IMR-90 (cell line): ENCODE measurements at regions not wholly inside any gene's neighbourhood (a gene's known extent, or its start where the extent isn't known, plus 50 kb on each side); places are given as distances from the start of the nearest gene placed in this dataset.
A peak's percentile ranks its signal among the peaks of the same experiment; 100 is the strongest.

Experiments used
- BHLHE40 ChIP-seq: fragments of 150-350 bp; IDR thresholded peaks from 2 replicates; pipeline ENCODE4 v1.6.1; 2016; ENCODE audit warnings: mild to moderate bottlenecking, low read depth, low read length
- CEBPB ChIP-seq: IDR thresholded peaks from 2 replicates; pipeline ENCODE4 v1.6.1; 2012; ENCODE audit warnings: low read depth, low read length, improper control_type of control experiment
- CHD1 ChIP-seq: IDR thresholded peaks from 2 replicates; pipeline ENCODE4 v1.6.1; 2012; ENCODE audit warnings: low read depth, low read length, improper control_type of control experiment
- FOS ChIP-seq: fragments of 150-350 bp; IDR thresholded peaks from 2 replicates; pipeline ENCODE4 v1.6.1; 2016; ENCODE audit warnings: low read depth, low read length
- MAFK ChIP-seq: IDR thresholded peaks from 2 replicates; pipeline ENCODE4 v1.6.1; 2012; ENCODE audit warnings: low read depth, low read length, improper control_type of control experiment
- MAZ ChIP-seq: IDR thresholded peaks from 2 replicates; pipeline ENCODE4 v1.6.1; 2012; ENCODE audit warnings: low read depth, mild to moderate bottlenecking, low read length, improper control_type of control experiment, moderate library complexity, borderline replicate concordance
- MXI1 ChIP-seq: IDR thresholded peaks from 2 replicates; pipeline ENCODE4 v1.6.1; 2012; ENCODE audit warnings: low read depth, mild to moderate bottlenecking, low read length, moderate library complexity, borderline replicate concordance
- POLR2A ChIP-seq: IDR thresholded peaks from 2 replicates; pipeline ENCODE4 v1.6.1; 2012; ENCODE audit warnings: mild to moderate bottlenecking, low read depth, low read length
- RAD21 ChIP-seq: IDR thresholded peaks from 2 replicates; pipeline ENCODE4 v1.6.1; 2012; ENCODE audit warnings: low read length, improper control_type of control experiment
- RCOR1 ChIP-seq: IDR thresholded peaks from 2 replicates; pipeline ENCODE4 v1.6.1; 2012; ENCODE audit warnings: mild to moderate bottlenecking, low read length, improper control_type of control experiment; ENCODE audit not compliant: insufficient replicate concordance
- SMC3 ChIP-seq: fragments of 150-350 bp; IDR thresholded peaks from 2 replicates; pipeline ENCODE4 v1.6.1; 2016; ENCODE audit warnings: low read depth, mild to moderate bottlenecking, antibody characterized with exemption, low read length, moderate library complexity
- TF ChIP-seq, protein P1 (sequence below): conservative IDR thresholded peaks from 2 replicates; pipeline ENCODE4 v1.5.1; 2012; ENCODE audit warnings: mild to moderate bottlenecking, low read depth, low read length, improper control_type of control experiment
- TF ChIP-seq, protein P2 (sequence below): fragments of 150-350 bp; IDR thresholded peaks from 2 replicates; pipeline ENCODE4 v1.6.1; 2016; ENCODE audit warnings: low read depth, mild to moderate bottlenecking, low read length, moderate library complexity, borderline replicate concordance
- TF ChIP-seq, protein P3 (sequence below): fragments of 150-350 bp; IDR thresholded peaks from 2 replicates; pipeline ENCODE4 v1.6.1; 2017; ENCODE audit warnings: mild to moderate bottlenecking, antibody characterized with exemption, low read length, low read depth

DNA sequence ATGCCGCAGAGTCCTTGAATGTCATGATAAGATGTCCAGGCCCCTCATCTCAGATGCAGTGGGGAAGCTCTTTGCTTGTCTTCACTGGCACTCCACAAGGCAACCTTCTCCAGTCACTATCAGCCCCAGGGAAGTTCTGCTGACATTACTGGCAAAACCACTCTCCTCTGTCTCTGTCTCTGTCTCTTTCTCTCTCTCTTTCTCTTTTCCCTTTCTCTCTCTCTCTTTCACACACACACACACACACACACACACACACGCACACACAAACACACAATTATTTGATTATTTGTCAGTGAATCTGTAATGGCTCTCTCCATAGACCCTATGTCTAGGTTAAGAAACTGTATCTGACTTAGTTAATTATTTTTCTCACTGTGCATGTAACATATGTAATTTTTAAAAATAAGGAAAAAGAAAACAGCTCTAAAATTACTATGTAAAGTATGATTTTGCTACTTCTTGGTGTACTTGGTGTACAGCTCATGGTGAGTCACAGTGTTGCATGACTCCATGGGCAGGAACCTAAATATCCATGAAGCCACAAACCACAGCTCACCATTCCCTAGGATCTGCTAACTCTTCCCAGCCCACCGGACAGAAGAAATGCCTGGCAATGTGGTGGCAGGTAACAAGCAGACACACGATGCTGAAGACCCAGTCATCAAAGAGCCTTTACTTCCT, 594.9 kb upstream of the ID2 start:
- TF ChIP-seq, protein P1, sequence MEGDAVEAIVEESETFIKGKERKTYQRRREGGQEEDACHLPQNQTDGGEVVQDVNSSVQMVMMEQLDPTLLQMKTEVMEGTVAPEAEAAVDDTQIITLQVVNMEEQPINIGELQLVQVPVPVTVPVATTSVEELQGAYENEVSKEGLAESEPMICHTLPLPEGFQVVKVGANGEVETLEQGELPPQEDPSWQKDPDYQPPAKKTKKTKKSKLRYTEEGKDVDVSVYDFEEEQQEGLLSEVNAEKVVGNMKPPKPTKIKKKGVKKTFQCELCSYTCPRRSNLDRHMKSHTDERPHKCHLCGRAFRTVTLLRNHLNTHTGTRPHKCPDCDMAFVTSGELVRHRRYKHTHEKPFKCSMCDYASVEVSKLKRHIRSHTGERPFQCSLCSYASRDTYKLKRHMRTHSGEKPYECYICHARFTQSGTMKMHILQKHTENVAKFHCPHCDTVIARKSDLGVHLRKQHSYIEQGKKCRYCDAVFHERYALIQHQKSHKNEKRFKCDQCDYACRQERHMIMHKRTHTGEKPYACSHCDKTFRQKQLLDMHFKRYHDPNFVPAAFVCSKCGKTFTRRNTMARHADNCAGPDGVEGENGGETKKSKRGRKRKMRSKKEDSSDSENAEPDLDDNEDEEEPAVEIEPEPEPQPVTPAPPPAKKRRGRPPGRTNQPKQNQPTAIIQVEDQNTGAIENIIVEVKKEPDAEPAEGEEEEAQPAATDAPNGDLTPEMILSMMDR = no peak
- no peak for TF ChIP-seq CHD1
- TF ChIP-seq POLR2A = no peak
- no peak for TF ChIP-seq MAFK
- TF ChIP-seq, protein P2, sequence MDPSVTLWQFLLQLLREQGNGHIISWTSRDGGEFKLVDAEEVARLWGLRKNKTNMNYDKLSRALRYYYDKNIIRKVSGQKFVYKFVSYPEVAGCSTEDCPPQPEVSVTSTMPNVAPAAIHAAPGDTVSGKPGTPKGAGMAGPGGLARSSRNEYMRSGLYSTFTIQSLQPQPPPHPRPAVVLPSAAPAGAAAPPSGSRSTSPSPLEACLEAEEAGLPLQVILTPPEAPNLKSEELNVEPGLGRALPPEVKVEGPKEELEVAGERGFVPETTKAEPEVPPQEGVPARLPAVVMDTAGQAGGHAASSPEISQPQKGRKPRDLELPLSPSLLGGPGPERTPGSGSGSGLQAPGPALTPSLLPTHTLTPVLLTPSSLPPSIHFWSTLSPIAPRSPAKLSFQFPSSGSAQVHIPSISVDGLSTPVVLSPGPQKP = no peak
- TF ChIP-seq, protein P3, sequence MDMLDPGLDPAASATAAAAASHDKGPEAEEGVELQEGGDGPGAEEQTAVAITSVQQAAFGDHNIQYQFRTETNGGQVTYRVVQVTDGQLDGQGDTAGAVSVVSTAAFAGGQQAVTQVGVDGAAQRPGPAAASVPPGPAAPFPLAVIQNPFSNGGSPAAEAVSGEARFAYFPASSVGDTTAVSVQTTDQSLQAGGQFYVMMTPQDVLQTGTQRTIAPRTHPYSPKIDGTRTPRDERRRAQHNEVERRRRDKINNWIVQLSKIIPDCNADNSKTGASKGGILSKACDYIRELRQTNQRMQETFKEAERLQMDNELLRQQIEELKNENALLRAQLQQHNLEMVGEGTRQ = no peak
- no peak for TF ChIP-seq MAZ
- no peak for TF ChIP-seq RAD21
- TF ChIP-seq MXI1 = no peak
- peak; percentile 90 for TF ChIP-seq CEBPB
- peak; percentile 98 for TF ChIP-seq FOS
- peak; percentile 36; the same call in 1 of the 2 replicates for TF ChIP-seq BHLHE40
- TF ChIP-seq RCOR1 = no peak
- TF ChIP-seq SMC3 = no peak
